Stimulated activated CD4-positive, alpha-beta T cell treated with anti-CD3 and anti-CD28 coated beads, Interleukin-1b, Interleukin-23, amount 100 ng/mL, for 4 hours (primary cell): ENCODE measurements at regions not wholly inside any gene's neighbourhood (a gene's known extent, or its start where the extent isn't known, plus 50 kb on each side); places are given as distances from the start of the nearest gene placed in this dataset.
"Not testable (repeated sequence)": the region's sequence is repeated elsewhere in the genome, so short reads cannot be mapped to it uniquely, and the experiment has no call there.

Experiments used
- DNase-seq, 2 donors: peaks; one replicate each; pipeline ENCODE4 v3.0.0-alpha.2; 2020; ENCODE audit warnings: low read depth in 2 of 2

DNA sequence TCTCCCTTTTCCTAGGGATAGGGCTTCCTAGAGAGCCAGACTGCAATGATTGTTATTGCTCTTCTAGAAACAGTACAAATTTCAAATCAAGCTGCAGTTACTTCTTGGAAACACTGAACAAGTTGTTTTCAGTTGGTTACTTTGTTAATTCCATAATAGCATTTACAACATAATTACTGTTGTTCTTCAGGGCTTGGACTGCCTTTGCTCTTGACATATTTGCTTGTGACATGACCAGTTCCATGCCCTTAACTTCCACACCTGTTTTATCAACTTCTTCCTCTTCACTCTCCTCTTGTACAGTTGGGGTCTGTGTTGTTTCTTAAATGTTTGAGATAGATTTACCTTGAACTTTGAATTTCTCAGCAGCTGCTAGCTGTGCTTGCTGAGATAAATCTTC lies 104.4 kb downstream of the SEC23IP start:
- DNase-seq: no peak

DNA sequence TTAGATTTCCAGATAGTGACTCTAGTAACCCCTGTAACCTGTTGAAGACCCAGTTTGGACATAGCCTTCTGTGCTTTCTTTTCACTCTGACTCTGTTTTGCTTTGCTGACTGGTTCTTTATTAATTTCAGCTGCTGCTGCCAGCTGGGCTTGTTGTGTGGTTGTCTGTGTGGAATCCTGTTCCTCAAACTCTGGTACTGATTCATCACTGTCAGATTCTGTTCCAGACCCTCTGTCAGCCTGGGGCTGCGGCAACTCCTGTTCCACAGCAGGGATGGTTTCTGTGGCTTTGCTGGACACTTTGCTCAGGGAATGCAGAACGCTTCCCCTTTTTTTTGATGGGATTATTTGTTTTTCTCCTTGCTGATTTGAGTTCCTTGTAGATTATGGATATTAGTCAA lies 104.9 kb downstream of the SEC23IP start:
- DNase-seq: no peak

DNA sequence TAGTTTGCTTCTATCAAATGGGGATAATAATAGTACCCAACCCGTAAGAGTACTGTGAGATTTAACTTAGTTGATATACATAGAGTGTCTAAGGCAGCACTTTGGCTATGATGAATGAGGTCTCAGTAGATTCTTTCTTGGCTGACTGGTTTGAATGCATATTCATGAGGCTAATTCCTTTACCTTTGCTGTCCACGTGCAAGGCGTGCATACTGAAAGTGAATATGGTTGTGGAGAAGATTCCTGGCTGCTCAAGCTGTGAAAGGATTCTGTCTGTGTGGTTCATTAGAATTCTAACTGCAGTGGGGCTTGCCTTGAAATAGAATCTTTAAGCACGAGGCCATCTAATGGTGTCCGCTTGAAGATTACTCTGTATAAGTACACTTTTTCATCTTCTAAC lies 110.3 kb downstream of the SEC23IP start:
- DNase-seq: no peak

- no peak for DNase-seq
These were observed 113.0 kb downstream of the SEC23IP start for GRCh38 chr10:120005207-120006201.

DNA sequence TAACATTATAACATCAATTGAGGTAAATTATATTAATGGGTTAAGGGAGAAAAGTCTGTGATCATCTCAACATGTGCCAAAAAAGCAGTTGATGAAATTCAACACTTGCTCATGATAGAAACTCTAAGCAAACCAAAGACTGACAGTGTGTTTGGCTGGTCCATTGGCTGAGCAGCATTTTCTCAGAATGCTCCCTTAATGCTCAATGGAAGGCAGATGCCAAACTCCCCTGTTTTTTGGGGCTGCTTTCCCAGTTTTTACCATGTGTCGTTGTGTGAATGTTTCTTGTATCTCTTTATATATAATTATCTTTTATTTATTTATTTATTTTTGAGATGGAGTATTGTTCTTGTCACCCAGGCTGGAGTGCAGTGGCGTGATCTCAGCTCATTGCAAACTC lies 114.7 kb downstream of the SEC23IP start:
- DNase-seq: no peak

- DNase-seq: no peak
These were observed 119.0 kb downstream of the SEC23IP start for GRCh38 chr10:120011359-120012130.

GRCh38 chr10:120012131-120012400 lies 119.5 kb downstream of the SEC23IP start:
- DNase-seq: no peak

- no peak for DNase-seq
These were observed 120.0 kb downstream of the SEC23IP start for GRCh38 chr10:120012566-120012965.

GRCh38 chr10:120014031-120014430 lies 121.5 kb downstream of the SEC23IP start:
- no peak for DNase-seq

- DNase-seq: no peak
These were observed 122.5 kb downstream of the SEC23IP start for GRCh38 chr10:120015064-120015463.

- no peak for DNase-seq
These were observed 124.4 kb downstream of the SEC23IP start for GRCh38 chr10:120016906-120017305.

DNA sequence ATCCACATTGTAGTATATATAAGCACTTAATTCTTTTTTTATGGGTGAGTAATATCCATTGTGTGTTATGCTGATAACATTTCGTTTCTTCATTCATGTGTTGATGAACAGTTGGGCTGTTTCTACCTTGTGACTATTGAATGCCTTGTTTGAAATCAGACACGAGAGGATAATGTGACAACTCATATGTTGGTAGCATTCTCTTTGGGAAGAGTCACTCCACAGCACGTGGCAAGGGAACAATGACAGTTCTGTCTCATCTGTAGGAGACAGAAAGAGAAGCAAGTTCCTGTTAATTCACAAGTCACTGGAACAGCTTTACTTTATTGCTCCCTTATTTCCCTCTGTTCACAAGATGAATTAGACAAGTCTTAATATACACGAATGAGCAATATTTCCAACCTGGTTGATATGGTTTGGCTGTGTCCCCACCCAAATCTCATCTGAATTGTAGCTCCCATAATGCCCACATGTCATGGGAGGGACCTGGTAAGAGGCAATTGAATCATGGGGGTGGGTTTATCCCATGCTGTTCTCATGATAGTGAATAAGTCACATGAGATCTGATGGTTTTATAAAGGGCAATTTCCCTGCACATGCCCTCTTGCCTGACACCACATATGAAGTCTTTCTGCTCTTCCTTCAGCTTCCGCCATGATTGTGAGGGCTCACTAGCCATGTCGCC lies 125.3 kb downstream of the SEC23IP start:
- no peak for DNase-seq

GRCh38 chr10:120018695-120019094 lies 126.2 kb downstream of the SEC23IP start:
- DNase-seq: no peak

GRCh38 chr10:120019568-120019967 lies 127.0 kb downstream of the SEC23IP start:
- no peak for DNase-seq

- DNase-seq: no peak
These were observed 129.8 kb downstream of the SEC23IP start for GRCh38 chr10:120022357-120022756.

GRCh38 chr10:120034236-120034635 lies 141.7 kb downstream of the SEC23IP start:
- no peak for DNase-seq

DNA sequence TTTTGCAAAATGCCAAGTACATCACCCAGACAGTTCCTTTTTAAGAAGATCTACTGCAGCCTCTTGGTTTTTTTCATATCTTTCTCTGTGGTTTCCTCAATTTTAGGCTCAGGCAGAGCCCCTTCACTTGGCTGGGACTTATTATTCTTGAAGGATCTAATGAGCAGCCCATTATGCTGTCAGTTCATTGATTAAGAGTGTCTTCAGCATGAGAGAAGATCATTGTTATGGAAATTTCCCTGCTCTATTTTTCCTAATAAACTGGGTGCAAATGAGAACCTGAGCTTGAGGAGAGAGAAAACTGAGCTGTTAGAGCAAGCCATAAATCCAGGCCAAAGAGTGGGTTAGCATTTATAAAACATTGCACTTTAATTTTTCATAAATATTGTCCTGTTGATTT lies 146.5 kb downstream of the SEC23IP start:
- no peak for DNase-seq

GRCh38 chr10:120039826-120040225 lies 147.3 kb downstream of the SEC23IP start:
- DNase-seq: no peak

DNA sequence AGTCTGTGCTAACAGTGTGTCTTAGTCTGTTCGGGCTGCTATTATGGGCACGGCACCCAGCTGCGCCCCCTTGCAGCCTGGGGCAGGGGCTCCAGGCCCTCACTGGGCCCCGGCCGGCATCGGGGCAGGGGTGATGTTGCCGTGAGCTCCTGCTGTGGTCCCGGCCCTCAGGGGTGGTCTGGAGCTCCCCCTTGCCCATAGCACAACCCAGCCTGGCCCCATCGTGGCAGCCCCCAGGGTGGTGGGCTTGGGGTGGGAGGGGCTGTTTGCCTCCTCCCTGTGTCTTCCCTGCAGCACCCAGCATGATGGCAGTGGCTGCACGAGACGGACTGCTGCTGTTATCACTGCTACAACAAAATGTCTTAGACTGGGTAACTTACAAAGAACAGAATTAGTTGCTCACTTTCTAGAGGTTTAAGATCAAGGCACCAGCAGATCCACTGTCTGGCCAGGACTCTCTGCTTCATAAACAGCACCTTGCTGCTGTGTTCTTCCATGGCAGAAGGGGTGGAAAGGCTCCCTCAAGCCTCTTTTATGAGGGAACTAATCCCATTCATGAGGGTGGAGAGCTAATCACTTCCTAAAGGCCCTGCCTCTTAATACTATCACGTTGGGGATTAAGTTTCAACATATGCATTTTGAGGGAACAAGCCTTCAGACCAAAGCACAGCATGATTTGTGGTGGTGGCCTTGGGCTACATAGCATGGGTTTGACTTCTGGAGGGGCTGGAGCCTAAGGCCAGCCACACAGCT lies 149.5 kb downstream of the SEC23IP start:
- no peak for DNase-seq

GRCh38 chr10:120042705-120043104 lies 150.2 kb downstream of the SEC23IP start:
- DNase-seq: no peak

DNA sequence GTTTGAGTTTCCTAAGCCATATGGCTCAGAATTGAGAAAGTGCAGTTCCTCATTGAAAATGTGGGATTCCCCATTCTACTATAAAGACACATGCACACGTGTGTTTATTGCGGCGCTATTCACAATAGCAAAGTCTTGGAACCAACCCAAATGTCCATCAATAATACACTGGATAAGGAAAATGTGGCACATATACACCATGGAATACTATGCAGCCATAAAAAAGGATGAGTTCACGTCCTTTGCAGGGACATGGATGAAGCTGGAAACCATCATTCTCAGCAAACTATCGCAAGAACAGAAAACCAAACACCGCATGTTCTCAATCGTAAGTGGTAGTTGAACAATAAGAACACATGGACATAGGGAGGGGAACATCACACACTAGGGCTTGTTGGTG lies 154.8 kb downstream of the SEC23IP start:
- DNase-seq: not testable (repeated sequence)

DNA sequence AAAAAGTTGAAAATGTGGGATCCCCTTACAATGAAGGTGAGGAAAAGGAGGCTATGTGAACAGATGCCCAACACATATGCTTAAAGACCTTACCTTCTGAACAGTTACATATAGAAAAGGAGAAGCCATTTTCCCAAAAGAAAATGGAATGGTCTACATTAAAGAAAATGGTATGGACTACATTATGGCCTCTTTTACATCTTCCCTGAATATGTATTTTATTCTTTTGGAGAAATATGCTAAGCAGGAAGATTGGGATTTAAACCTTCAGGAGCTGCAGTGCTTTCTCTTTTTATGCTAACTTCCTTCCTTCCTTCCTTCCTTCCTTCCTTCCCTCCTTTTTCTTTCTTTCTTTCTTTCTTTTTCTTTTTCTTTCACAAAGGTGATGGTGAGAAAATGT lies 155.4 kb downstream of the SEC23IP start:
- no peak for DNase-seq
